ENCODE measurements at regions not wholly inside any gene's neighbourhood (a gene's known extent, or its start where the extent isn't known, plus 50 kb on each side); places are given as distances from the start of the nearest gene placed in this dataset.
"Not testable (repeated sequence)": the region's sequence is repeated elsewhere in the genome, so short reads cannot be mapped to it uniquely, and the experiment has no call there.

DNA sequence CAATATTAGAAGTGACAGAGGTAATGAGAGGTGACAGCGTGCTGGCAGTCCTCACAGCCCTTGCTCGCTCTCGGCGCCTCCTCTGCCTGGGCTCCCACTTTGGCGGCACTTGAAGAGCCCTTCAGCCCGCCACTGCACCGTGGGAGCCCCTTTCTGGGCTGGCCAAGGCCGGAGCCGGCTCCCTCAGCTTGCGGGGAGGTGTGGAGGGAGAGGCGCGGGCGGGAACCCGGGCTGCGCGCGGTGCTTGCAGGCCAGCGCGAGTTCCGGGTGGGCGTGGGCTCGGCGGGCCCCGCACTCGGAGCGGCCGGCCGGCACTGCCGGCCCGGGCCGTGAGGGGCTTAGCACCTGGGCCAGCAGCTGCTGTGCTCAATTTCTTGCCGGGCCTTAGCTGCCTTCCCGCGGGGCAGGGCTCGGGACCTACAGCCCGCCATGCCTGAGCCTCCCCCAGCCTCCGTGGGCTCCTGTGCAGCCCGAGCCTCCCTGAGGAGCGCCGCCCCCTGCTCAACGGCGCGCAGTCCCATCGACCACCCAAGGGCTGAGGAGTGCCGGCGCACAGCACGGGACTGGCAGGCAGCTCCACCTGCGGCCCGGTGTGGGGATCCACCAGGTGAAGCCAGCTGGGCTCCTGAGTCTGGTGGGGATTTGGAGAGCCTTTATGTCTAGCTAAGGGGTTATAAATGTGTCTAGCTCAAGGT is 426.5 kb upstream of the RGS18 start:
- TF ChIP-seq, protein P1, sequence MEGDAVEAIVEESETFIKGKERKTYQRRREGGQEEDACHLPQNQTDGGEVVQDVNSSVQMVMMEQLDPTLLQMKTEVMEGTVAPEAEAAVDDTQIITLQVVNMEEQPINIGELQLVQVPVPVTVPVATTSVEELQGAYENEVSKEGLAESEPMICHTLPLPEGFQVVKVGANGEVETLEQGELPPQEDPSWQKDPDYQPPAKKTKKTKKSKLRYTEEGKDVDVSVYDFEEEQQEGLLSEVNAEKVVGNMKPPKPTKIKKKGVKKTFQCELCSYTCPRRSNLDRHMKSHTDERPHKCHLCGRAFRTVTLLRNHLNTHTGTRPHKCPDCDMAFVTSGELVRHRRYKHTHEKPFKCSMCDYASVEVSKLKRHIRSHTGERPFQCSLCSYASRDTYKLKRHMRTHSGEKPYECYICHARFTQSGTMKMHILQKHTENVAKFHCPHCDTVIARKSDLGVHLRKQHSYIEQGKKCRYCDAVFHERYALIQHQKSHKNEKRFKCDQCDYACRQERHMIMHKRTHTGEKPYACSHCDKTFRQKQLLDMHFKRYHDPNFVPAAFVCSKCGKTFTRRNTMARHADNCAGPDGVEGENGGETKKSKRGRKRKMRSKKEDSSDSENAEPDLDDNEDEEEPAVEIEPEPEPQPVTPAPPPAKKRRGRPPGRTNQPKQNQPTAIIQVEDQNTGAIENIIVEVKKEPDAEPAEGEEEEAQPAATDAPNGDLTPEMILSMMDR (IDR thresholded peaks at IDR 0.05; ENCODE audit: poor library complexity) = not testable (repeated sequence)
- not testable (repeated sequence) for TF ChIP-seq EZH2phosphoT487 (IDR thresholded peaks at IDR 0.05; ENCODE audit: low read depth, severe bottlenecking, unreplicated experiment)
